GM19324 (cell line): ENCODE measurements at regions not wholly inside any gene's neighbourhood (a gene's known extent, or its start where the extent isn't known, plus 50 kb on each side); places are given as distances from the start of the nearest gene placed in this dataset.

Source experiments
- ATAC-seq: cut with Tn5 transposase; IDR thresholded peaks from one replicate; pipeline ENCODE4 v1.9.1; 2021; ENCODE audit warnings: mild to moderate bottlenecking, moderate library complexity; ENCODE audit not compliant: unreplicated experiment, low FRiP score

DNA sequence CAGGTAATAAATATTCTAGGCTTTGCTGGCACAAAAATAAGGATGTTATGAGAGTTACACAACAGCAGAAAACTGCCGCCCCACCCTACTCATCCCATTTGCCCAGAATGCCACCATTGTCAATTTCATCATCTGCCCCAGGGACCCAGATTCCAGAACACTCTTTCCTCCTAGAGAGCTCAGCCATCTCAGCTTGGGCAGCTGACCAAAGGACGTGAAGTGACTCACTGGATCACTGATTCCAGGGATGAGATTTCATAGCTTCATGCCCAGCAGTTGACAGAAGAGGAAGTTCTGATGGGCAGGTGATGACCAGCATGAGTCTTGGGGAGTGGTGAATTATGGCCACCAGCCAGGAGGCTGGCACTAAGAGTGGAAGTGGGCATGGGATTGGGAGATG is 450.3 kb downstream of the RMST start:
- no peak for ATAC-seq

DNA sequence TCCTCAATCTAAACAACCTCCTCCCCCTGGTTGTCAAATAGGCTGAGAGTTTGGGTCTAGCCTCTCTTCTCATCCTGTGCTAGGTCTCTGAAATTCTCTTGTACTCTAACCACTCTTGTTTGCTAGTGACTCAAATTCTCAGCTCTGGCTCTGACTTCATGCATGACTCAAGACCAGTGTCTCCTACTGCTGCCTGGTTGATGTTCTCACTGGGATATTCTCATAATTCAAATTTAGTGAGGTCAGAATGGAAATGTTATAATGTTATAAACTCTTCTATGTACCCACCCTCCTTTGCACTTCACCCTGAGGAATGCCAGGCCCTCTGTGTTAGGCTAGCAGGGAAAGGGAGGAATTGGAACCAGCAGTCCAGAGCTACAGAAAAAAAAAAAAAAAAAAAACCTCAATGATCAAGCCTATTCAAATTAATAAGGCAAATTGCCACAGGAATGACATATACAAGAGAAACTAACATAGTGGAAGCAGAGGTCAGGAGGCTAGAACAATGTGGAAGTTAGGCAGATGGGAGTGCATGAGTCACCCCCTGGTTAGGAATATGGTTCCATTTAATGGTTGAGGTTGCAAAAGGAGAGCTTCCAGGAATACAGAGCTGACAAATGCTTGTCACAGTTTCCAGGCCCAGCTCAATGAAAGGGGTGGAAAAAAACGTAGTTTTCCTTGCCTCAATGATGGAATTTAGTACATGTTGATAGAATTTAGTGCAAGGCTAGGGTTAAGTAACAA is 459.5 kb downstream of the RMST start:
- no peak for ATAC-seq

DNA sequence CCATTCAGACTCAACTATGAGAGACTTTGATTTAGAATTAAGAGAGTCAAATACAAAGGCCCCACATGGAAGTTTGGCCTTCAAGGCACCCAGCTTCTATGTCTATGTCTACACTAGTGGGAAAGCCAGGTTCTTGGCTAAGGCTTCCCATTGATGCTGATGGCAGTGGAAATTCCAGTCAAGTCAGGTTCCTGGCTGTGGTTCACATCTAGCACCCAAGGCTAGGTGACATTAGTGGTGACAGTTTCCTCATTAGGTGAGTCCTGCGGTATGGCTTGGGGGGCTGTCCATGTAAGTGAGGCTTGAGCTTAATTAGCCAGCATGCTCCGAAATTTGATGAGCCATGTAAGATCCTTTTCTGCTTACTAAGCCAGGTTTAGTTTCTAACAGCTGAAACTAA is 460.9 kb downstream of the RMST start:
- no peak for ATAC-seq

DNA sequence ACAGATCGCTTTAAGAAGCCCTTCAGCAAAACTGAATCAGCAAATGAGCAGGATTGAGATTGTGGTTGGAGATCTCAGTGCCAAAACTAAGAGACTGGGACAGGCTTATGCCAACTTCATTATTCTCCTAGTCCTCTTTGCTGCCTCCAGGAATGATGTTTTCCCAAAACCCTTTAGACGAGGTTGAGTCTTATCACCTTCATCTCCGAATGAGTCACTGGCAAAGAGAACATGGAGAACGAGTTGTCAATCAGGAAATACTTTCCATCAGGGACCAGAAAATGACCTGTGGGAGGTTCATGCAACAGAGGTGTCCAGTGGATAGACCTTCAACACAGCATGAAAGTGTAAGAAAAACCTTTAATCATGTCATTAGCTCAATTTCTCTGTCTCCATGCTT is 461.5 kb downstream of the RMST start:
- ATAC-seq = no peak

DNA sequence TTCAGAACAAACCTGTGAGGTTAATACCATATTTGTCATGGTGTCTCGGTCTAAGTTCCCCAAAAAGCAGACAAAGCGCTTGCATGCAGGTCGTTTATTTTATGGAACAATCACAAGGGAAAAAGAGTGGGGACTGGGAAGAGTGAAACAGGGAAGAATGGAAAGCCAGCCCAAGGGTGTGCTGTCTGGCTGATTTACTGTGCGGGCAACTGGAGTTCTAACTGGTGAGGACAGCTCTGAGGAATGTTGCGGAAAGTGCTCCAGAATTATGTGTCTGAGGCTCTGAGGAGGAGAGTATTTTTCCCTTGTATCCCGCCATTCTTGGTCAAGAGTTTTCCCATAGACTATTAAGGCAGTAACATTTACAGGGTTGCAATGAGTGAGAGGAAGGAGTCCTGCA is 465.4 kb downstream of the RMST start:
- ATAC-seq = no peak

DNA sequence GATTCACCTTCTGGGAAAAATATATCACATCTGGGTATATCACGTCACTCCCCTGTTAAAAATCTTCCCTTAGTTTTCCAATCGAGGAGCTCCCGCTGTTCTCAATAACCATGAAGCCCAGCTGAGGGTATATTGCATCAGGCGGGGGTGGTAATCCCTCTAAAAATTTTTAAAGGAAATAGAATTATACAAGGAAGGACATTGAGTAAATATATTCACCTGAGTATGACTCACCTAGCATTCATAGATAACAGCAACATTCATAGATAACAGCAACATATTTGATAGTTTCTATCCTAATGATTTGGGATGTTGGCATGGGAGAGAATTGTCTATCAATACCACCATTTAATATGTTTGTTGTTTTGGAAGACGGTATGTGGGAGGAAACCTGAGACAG is 473.6 kb downstream of the RMST start:
- ATAC-seq = no peak

DNA sequence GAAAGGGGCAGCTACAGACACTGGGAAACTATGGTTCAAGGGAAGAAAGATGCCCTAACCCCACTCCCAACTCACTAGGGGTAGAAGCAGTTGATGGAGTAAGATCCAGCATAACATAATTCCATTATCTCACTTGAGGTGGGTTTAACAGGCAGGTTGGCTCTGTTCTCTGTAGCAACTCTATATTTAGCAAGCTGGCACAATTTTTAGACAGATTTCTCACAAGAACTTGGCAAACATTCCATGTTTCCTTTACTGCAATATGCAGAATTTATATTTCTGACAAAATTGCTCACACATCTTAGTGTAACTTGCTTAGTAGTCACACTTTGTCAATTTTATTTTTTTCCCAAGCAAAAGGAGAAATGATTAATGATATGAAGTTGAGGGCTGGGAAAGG is 475.4 kb downstream of the RMST start:
- no peak for ATAC-seq

DNA sequence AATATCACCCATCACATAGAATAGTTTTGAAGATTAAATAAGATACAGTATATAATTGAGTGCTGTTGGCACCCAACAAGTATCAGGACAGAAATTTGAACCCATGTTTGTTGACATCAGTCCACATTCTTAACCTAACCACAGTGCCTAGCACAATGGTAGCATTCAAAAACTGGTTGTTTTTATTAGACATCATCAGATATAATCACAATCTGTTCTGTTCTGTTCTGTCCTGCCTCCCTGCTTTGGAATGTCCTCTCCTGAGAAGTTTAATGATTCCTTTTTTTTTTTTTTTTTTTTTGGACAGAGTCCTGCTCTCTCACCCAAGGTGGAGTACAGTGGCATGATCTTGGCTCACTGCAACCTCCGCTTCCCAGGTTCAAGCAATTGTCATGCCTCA is 476.6 kb downstream of the RMST start:
- ATAC-seq = no peak

DNA sequence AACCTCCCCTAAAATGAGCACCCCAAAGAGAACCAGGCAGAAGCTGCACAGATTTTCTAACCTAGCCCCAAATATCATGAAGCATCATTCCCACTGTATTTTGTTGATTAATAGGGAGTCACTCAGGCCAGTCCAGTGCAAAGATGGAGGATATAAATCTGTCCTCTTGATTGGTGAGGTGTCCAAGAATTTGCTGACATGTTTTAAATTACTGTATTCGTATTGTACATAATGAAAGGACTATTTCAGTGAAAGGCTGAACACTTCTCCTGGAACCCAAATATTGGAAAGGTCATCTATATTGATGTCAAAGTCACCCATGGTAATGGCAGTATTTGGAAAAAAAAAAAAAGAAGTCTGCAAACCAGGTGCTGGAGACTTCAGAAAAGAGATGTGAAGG is 477.5 kb downstream of the RMST start:
- no peak for ATAC-seq

DNA sequence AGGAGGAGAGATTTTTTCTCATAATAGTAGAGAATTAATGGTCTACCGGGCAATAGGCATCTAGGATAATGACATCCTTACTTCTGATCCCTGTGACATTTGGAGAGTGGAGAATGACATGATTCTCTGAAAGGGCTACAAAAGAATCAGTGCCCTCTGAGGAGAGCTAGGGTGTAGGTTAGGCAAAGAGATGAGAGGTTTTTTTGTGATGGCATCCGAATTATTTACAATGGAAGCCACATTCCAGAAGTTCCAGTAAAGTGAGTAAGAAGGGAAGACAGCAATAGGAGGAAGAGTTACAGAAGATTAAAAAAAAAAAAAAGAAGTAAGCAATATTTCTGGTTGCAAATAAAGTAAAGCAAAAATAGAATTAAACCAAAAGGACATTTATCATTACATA is 478.0 kb downstream of the RMST start:
- no peak for ATAC-seq

DNA sequence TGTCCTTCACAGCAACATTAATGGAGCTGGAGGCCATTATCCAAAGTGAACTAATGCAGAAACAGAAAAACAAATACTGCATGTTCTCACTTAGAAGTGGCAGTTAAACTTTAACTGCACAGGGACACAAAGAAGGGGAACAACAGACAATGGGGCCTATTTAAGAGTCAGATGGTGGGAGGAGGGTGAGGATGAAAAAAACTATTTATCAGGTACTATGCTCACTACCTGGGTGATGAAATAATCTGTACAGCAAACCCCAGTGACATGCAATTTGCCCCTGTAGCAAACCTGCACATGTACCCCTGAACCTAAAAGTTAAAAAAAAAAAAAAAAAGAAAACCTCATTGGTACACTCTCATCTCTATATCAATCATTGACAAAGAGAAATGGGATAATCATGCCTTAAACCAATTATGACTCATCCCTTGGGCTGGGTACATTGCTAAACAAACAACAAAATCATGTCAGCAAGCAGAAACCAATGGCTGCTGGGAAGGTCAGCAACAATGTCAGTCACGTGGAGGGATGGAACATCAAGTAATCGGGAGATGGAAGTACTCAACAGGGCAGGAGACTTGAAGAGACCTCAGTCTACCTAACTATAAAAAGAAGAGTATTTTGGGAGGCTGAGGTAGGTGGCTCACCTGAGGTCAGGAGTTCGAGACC is 479.2 kb downstream of the RMST start:
- ATAC-seq = no peak

DNA sequence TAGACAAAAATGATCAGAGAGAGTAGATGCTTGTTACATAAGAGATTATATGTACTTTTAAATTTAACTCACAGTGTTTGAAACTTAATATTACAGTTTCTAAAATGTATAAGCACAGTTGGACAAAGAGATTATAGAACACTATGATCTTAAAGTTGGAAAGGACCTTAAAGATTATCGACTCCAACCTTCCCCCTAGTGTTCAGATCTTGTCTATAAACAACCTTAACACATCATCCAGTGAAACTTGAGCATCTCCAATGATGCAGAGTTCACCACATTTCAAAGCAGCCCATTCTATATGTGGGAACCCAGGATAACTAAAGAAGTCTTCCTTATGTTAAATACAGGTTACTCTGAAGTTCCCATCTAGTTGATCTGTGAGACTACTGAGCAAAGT is 480.8 kb downstream of the RMST start:
- ATAC-seq = no peak

DNA sequence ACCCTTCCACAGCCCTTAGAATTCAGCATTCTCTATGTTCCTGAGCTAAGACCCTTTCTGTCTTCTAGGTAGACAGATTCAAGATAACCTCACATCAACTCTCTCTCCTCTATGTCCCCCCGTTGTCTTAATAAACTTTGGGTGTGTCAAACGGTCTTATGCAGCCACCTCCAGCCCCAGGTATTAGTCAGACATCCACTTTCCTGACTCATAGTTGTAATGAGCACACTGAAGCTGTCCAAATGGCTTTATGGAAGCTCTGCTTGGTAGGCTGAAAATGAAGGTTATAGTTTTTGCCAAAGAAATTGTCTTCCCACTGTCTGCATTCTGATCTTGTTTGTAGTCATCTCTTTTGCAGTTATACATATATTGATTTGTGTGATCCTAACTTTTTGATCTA is 482.0 kb downstream of the RMST start:
- ATAC-seq = no peak

DNA sequence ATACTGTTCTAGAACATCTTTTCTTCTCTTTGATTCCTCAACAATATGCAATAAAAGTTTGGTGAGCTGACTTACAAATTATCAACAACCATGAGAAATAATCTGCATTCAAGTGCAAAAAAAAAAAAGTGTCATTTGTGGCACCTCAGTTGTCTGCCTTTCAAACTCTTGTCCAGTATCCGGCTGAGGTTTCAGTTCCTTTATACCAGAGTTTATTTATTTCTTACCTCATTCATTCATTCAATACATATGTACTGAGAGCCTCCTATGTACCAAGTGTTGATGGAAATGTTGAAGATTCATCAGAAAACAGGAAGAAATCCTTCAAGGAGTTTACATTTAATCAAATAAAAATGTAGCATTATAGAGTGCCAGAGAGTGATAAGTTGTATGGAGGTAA is 484.1 kb downstream of the RMST start:
- ATAC-seq = no peak

DNA sequence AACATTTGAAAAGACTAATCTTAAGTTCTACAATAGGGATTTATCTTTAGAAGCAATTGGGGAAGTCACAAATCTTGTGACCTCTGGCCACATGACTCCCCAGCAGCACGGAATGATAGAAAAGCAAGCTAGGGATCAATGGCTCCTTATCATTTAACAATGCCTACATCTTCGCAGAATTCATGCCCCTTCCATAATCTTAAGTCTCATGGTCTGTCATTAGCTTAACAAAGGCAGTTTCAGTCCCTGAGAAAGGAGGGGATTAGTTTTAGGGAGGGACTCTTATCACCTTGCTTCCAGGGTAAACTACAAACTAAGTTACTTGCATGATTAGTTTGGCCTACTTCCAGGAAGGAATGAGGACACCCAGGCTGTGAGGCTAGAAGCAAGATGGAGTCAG is 486.0 kb downstream of the RMST start:
- no peak for ATAC-seq

DNA sequence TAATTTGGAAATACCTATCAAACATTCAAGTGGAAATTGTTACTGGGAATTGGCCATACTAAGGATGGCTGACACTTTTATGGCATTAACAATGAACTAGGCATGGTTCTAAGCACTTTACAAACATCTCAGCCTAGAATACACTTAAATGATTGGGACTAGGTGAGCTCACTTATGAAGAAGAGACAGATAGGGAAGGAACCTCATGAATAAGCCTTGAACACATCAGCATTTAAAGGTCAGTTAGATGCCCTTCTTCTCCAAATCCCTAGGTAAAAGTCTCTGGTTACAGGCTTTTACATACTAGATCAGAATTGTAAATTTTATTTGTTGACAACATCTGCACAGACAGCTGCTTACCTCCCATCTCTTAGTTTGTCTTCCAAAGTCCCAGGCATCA is 488.6 kb downstream of the RMST start:
- ATAC-seq = no peak

DNA sequence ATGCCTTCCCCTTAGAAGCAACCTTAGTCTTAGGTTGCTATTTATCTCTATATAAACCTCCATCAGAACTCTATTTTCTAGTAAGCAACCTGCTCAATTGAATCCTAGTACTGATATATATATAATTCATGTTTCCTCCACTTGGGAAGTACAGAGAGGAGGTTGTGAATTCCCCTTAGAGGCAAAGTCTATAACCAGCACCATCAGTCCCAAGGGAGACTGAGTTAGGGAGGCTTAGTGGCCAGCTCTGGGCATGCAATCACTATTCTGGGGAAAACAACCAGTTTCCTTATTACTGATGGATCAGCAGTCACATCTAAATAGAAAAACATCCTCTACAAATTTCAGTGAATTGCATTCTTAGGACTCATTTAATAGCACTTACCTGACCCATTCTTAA is 489.1 kb downstream of the RMST start:
- no peak for ATAC-seq

DNA sequence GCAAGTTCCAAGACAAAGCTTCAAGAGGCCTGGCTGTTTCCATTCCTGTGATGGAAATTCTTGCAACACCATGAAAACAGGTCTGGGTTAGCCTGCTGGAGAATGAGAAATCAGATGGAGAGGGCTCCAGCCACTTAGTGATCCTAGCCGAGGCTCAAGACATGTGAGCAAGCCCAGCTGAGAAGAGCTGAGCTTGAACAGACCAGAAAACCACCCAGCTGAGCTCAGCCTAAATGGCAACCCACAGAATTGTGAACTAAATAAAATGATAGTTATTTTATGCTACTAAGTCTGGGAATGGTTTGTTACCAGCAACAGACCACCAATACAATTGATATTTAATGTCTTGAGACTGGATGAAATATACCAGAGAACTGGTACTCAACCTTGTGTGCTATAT is 494.5 kb downstream of the RMST start:
- ATAC-seq = no peak

DNA sequence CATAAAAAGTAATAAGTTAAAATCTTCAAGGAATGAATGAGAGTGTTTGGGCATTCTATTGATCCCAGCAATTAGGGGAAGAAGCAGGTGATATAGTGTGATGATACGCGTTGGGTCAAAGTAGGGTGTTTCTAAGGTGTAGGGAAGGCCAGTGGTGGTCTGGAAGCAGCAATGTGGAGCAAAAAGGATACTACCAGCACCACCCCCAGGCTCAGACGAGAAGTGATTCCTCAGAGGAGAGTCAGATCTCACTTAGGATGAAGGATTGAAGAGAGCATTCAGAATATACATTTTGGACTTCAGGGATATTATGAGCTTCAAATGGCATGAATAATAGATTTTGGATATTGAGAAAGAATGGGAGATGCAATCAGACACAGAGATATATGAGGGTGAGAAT is 497.6 kb downstream of the RMST start:
- no peak for ATAC-seq

DNA sequence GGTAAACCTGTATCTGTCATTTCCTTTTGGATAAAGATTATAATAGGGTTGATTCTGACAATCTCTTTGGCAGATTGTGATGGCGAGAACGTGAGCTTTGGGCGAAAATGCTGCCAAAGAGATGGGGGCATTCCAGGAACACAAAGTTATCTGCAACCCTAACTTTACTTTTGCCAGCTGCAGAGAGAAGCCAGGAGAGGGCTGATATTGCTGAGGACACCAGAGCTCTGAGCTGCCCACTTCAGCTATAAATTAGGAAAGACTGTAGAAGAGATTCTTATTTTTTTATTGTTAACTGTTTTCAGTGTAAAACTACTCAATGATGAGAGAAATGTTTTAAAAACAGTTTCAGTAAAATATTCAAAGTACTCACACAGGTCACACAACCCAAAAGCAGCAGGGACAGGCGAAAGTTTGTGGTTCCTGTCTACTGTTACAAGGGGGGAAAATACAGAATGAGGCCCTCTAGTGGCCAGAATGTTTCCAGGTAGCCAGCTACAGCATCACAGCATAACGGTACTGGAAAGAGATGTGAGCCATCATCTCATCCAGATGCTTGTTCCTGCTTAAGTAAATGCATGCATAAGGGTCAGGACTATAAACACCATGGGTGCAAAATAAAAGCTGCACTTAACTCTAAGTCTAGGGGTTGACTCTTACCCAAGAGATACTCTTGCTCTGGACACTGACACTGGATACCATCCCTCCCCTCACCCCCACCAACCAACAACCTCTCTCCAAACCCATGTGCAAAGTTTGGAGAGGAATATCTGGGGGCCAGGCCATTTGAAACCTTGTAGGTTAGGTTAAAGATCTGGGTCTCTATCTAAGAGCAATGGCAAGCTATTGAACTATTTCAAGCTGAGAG is 498.4 kb downstream of the RMST start:
- ATAC-seq = peak; percentile 81

DNA sequence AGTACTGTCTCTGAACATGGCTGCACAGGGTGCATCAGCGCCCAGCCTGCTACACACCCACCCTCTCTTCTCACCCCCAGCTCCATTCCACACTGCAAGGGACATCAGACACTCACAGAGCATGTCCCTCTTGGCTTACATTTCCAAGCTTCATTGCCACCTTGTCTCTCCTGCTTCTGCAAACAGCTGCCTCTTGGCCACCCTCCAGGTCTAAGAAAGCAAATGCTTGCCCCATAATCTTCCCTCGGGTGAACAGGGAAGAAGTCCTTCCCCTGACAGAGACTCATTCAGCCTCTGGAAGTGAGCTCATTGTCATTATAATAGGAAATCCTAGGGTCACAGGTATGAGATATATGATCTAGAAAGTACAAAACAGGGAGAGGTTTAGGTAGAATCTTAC is 505.2 kb downstream of the RMST start:
- ATAC-seq = no peak
